HEK293T (cell line): ENCODE measurements at regions not wholly inside any gene's neighbourhood (a gene's known extent, or its start where the extent isn't known, plus 50 kb on each side); places are given as distances from the start of the nearest gene placed in this dataset.
"Not testable (repeated sequence)": the region's sequence is repeated elsewhere in the genome, so short reads cannot be mapped to it uniquely, and the experiment has no call there.

Source experiments
- CTCF ChIA-PET: fragments of 350-600 bp; formaldehyde crosslinking; extraction: SDS; loops from one replicate; lab custom pipeline; 2021; ENCODE audit warnings: antibody characterized with exemption, inconsistent platforms; lab: Yijun Ruan, JAX
- POLR2A ChIA-PET: fragments of 350-600 bp; formaldehyde crosslinking; extraction: SDS; loops from one replicate; lab custom pipeline; 2020; ENCODE audit warnings: antibody characterized with exemption, inconsistent platforms; lab: Yijun Ruan, JAX
- DNase-seq: peaks from one replicate; pipeline ENCODE4 v3.0.0; 2012; ENCODE audit warnings: mixed read lengths; ENCODE audit errors: extremely low spot score
- ARNT ChIP-seq: fragments of 450-650 bp; IDR thresholded peaks from 2 replicates; pipeline ENCODE4 v1.6.1; 2017; ENCODE audit warnings: mild to moderate bottlenecking
- BHLHE40 ChIP-seq: fragments of 450-650 bp; IDR thresholded peaks from 2 replicates; pipeline ENCODE4 v1.6.1; 2016; ENCODE audit warnings: mild to moderate bottlenecking, moderate library complexity, borderline replicate concordance
- CTBP1 ChIP-seq: fragments of 450-650 bp; IDR thresholded peaks from 2 replicates; pipeline ENCODE4 v1.6.1; 2016; ENCODE audit warnings: borderline replicate concordance
- ELF4 ChIP-seq: fragments of 450-650 bp; IDR thresholded peaks from 2 replicates; pipeline ENCODE4 v1.6.1; 2017; ENCODE audit warnings: antibody characterized with exemption
- FOXA1 ChIP-seq: fragments of 450-650 bp; IDR thresholded peaks from 2 replicates; pipeline ENCODE4 v1.6.1; 2016; ENCODE audit warnings: mild to moderate bottlenecking
- FOXK2 ChIP-seq: fragments of 450-650 bp; IDR thresholded peaks from 2 replicates; pipeline ENCODE4 v1.6.1; 2016; ENCODE audit warnings: mild to moderate bottlenecking
- FOXM1 ChIP-seq: fragments of 450-650 bp; IDR thresholded peaks from 2 replicates; pipeline ENCODE4 v1.6.1; 2017; ENCODE audit warnings: mild to moderate bottlenecking, borderline replicate concordance
- HDGF ChIP-seq: fragments of 450-650 bp; IDR thresholded peaks from 2 replicates; pipeline ENCODE4 v1.6.1; 2017; ENCODE audit warnings: antibody characterized with exemption, borderline replicate concordance
- L3MBTL2 ChIP-seq: fragments of 450-650 bp; conservative IDR thresholded peaks from 2 replicates; pipeline ENCODE4 v1.6.1; 2016; ENCODE audit warnings: mild to moderate bottlenecking
- LEF1 ChIP-seq: fragments of 450-650 bp; IDR thresholded peaks from 2 replicates; pipeline ENCODE4 v1.6.1; 2017; ENCODE audit warnings: mild to moderate bottlenecking, borderline replicate concordance
- NFRKB ChIP-seq: fragments of 450-650 bp; IDR thresholded peaks from 2 replicates; pipeline ENCODE4 v1.6.1; 2016; ENCODE audit warnings: mild to moderate bottlenecking, moderate library complexity
- PKNOX1 ChIP-seq: fragments of 450-650 bp; IDR thresholded peaks from 2 replicates; pipeline ENCODE4 v1.6.1; 2016
- SP1 ChIP-seq: fragments of 450-650 bp; IDR thresholded peaks from 2 replicates; pipeline ENCODE4 v1.6.1; 2017
- SUZ12 ChIP-seq: fragments of 450-650 bp; IDR thresholded peaks from 2 replicates; pipeline ENCODE4 v1.6.1; 2016; ENCODE audit warnings: mild to moderate bottlenecking
- TARDBP ChIP-seq: fragments of 450-650 bp; IDR thresholded peaks from 2 replicates; pipeline ENCODE4 v1.6.1; 2016
- ZNF384 ChIP-seq: fragments of 450-650 bp; IDR thresholded peaks from 2 replicates; pipeline ENCODE4 v1.6.1; 2016

GRCh38 chr5:90092734-90093133 is 316.8 kb downstream of the CETN3 start:
- no peak for TF ChIP-seq LEF1
- no peak for TF ChIP-seq NFRKB
- TF ChIP-seq PKNOX1 = no peak
- TF ChIP-seq FOXK2 = no peak
- TF ChIP-seq BHLHE40 = no peak
- no peak for TF ChIP-seq FOXA1
- no peak for TF ChIP-seq ELF4
- no peak for TF ChIP-seq ZNF384
- no peak for TF ChIP-seq L3MBTL2
- TF ChIP-seq ARNT = no peak
- TF ChIP-seq SP1 = no peak
- TF ChIP-seq SUZ12 = no peak
- no peak for TF ChIP-seq CTBP1
- TF ChIP-seq FOXM1 = no peak
- no peak for TF ChIP-seq TARDBP
- TF ChIP-seq HDGF = no peak
- ChIA-PET POLR2A (no interaction called here), CTCF (no interaction called here)
- no peak for DNase-seq

GRCh38 chr5:90084342-90084741 is 325.2 kb downstream of the CETN3 start:
- no peak for DNase-seq
- POLR2A ChIA-PET = interaction anchor here (1.5 kb wide), 1 partner anchor 10 kb away, joined by 4 read pairs; no protein-coding TSS in a partner anchor
- no peak for TF ChIP-seq FOXM1
- no peak for TF ChIP-seq PKNOX1
- TF ChIP-seq HDGF = no peak
- no peak for TF ChIP-seq SUZ12
- TF ChIP-seq CTBP1 = no peak
- no peak for TF ChIP-seq BHLHE40
- TF ChIP-seq FOXK2 = no peak
- TF ChIP-seq SP1 = no peak
- TF ChIP-seq ARNT = no peak
- no peak for TF ChIP-seq NFRKB
- TF ChIP-seq ELF4 = no peak
- CTCF ChIA-PET = no interaction called here

GRCh38 chr5:90073026-90073570 is 336.5 kb downstream of the CETN3 start:
- CTCF ChIA-PET, POLR2A ChIA-PET: not testable (repeated sequence)

GRCh38 chr5:90071656-90072055 is 337.9 kb downstream of the CETN3 start:
- POLR2A ChIA-PET = no interaction called here
- DNase-seq = no peak

More at GRCh38 chr5:90073026-90073570, 336.5 kb downstream of the CETN3 start:
- not testable (repeated sequence) for DNase-seq

GRCh38 chr5:90071066-90071465 is 338.5 kb downstream of the CETN3 start:
- ChIA-PET POLR2A (no interaction called here), CTCF (no interaction called here)
- DNase-seq = no peak
- TF ChIP-seq LEF1 (no peak), SUZ12 (no peak), L3MBTL2 (no peak), BHLHE40 (no peak), PKNOX1 (no peak), ARNT (no peak), ZNF384 (no peak), CTBP1 (no peak), FOXK2 (no peak), NFRKB (no peak), FOXA1 (no peak)

More at GRCh38 chr5:90071656-90072055, 337.9 kb downstream of the CETN3 start:
- no peak for TF ChIP-seq ZNF384
- TF ChIP-seq L3MBTL2 = no peak
- TF ChIP-seq ELF4 = no peak
- no peak for TF ChIP-seq PKNOX1
- TF ChIP-seq TARDBP = no peak
- TF ChIP-seq FOXA1 = no peak
- TF ChIP-seq BHLHE40 = no peak
- TF ChIP-seq SUZ12 = no peak
- CTCF ChIA-PET = no interaction called here

- DNase-seq = no peak
- ChIA-PET CTCF (no interaction called here), POLR2A (no interaction called here)
- TF ChIP-seq ELF4 (no peak), PKNOX1 (no peak), ZNF384 (no peak), CTBP1 (no peak), SUZ12 (no peak), SP1 (no peak), ARNT (no peak), HDGF (no peak), L3MBTL2 (no peak), FOXA1 (no peak), TARDBP (no peak), FOXK2 (no peak), LEF1 (no peak), NFRKB (no peak), BHLHE40 (no peak)
Observed at GRCh38 chr5:90066920-90067319, 342.6 kb downstream of the CETN3 start.
